ENCODE measurements at regions not wholly inside any gene's neighbourhood (a gene's known extent, or its start where the extent isn't known, plus 50 kb on each side); places are given as distances from the start of the nearest gene placed in this dataset.

DNA sequence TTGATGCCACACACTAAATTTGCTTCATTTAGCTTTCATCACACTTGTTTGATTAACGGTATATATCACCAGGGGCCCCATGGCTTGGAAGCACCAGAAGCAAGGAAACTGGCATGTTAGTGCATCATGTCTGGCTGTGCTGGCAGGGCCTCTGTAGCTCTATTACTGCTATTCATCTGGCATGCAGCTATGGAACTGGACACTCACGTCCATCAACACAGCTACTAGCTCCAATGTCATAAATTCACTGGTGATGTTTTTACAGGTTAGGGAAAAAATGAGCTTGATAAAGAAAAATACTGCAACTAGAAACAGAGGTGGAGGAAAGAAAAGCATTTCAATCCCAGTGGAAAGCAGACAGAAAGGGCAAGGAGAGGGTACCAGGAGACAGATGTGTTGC is 343.2 kb downstream of the DEPDC1B start:
- ChIA-PET CTCF (no interaction called here), POLR2A (no interaction called here)
- H4K20me1 ChIP-seq (replicated peaks; ENCODE audit: control insufficient read depth, extremely low read depth, insufficient read depth, low read length), result no peaks in the 10 kb centered on the region
- no TSS peak for BruUV-seq (replicated peaks)
- FAIRE-seq (no peak), DNase-seq (ENCODE audit: low read depth, low spot score) (no peak)
- no peak overlapping the region for H3K9ac ChIP-seq (replicated peaks; ENCODE audit: extremely low read depth, insufficient read depth, low read length)
- no peaks in the 10 kb centered on the region for H3K9me3 ChIP-seq (replicated peaks; ENCODE audit: control insufficient read depth, insufficient read depth, low read length)
- H2AFZ ChIP-seq (ENCODE audit: low read depth, low read length), result no peak overlapping the region
- no peak for TF ChIP-seq GATA2 (IDR thresholded peaks at IDR 0.05; ENCODE audit: insufficient read depth, insufficient read length, low read depth, low read length)
- TF ChIP-seq POLR2A (IDR thresholded peaks at IDR 0.05; ENCODE audit: low read depth, low read length), result no peak
- H3K79me2 ChIP-seq (ENCODE audit: control insufficient read depth, insufficient read depth, low read length), result no peaks in the 10 kb centered on the region
- intact Hi-C loops (cut with micrococcal nuclease) (no loop called here), dilution Hi-C loops (cut with MboI; ENCODE audit: extremely low pct_ligation_motif_present, low sequenced_read_pairs) (no loop called here)
- H3K27ac ChIP-seq (ENCODE audit: insufficient read depth, low read depth, low read length), result no peak overlapping the region
- H3K9me1 ChIP-seq (replicated peaks; ENCODE audit: control insufficient read depth, extremely low read depth, insufficient read depth, low read length), result no peaks in the 10 kb centered on the region
- H3K4me1 ChIP-seq (ENCODE audit: control insufficient read depth, extremely low read depth, insufficient read depth, low read length), result no peaks in the 10 kb centered on the region
- H3K36me3 ChIP-seq (ENCODE audit: control insufficient read depth in 2 of 2, extremely low read depth in 1 of 2, insufficient read depth in 2 of 2, low read length in 2 of 2), result no peaks in the 10 kb centered on the region
- no peak overlapping the region for H3K4me3 ChIP-seq (replicated peaks in 1 of 3; ENCODE audit: insufficient read depth in 1 of 3, low read depth in 1 of 3, low read length in 3 of 3)
- no peak overlapping the region for H3K4me2 ChIP-seq (ENCODE audit: insufficient read depth, low read length)
- H3K27me3 ChIP-seq (ENCODE audit: control insufficient read depth in 2 of 2, insufficient read depth in 2 of 2, low read length in 2 of 2), result no peaks in the 10 kb centered on the region

DNA sequence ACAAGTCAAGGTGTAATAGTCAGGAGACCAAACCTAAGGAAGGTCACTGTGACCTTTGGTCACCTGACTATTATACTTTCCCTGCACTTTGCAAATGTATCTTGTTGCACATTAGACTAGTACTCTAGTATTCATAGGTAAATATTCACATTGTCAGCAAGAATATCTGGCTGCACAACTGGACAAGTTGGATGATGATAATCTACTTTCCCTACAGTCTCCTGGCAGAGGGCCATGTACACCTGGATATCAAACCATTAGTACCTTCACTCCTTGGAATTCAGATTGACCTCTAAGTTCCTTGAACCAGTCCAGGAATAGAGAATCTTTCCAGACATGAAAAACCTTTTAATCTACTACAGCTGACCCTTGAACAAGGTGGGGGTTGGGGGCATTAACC is 344.8 kb downstream of the DEPDC1B start:
- H3K36me3 ChIP-seq (ENCODE audit: control insufficient read depth in 2 of 2, extremely low read depth in 1 of 2, insufficient read depth in 2 of 2, low read length in 2 of 2), result no peaks in the 10 kb centered on the region
- H3K4me2 ChIP-seq (ENCODE audit: insufficient read depth, low read length), result no peak overlapping the region
- DNase-seq (ENCODE audit: low read depth, low spot score), result no peak
- ChIA-PET POLR2A (no interaction called here), CTCF (no interaction called here)
- no peak for FAIRE-seq
- H3K4me3 ChIP-seq (replicated peaks in 1 of 3; ENCODE audit: insufficient read depth in 1 of 3, low read depth in 1 of 3, low read length in 3 of 3), result no peak overlapping the region
- H3K27me3 ChIP-seq (ENCODE audit: control insufficient read depth in 2 of 2, insufficient read depth in 2 of 2, low read length in 2 of 2), result no peaks in the 10 kb centered on the region
- intact Hi-C loops (cut with micrococcal nuclease), result no loop called here
- H3K9ac ChIP-seq (replicated peaks; ENCODE audit: extremely low read depth, insufficient read depth, low read length), result no peak overlapping the region
- TF ChIP-seq GATA2 (IDR thresholded peaks at IDR 0.05; ENCODE audit: insufficient read depth, insufficient read length, low read depth, low read length) (no peak), EZH2 (IDR thresholded peaks at IDR 0.05; ENCODE audit: borderline replicate concordance, low read depth, low read length, severe bottlenecking) (no peak), POLR2AphosphoS5 (IDR thresholded peaks at IDR 0.05; ENCODE audit: insufficient read depth, low read depth, low read length) (no peak), FOS (IDR thresholded peaks at IDR 0.05; ENCODE audit: borderline replicate concordance, insufficient read depth, low read length) (no peak), MYC (IDR thresholded peaks at IDR 0.05; ENCODE audit: low read depth, low read length) (no peak), POLR2A (IDR thresholded peaks at IDR 0.05; ENCODE audit: low read depth, low read length) (no peak), JUN (IDR thresholded peaks at IDR 0.05; ENCODE audit: borderline replicate concordance, insufficient read depth, insufficient read length, low read depth) (no peak)
- TF ChIP-seq, protein P1, sequence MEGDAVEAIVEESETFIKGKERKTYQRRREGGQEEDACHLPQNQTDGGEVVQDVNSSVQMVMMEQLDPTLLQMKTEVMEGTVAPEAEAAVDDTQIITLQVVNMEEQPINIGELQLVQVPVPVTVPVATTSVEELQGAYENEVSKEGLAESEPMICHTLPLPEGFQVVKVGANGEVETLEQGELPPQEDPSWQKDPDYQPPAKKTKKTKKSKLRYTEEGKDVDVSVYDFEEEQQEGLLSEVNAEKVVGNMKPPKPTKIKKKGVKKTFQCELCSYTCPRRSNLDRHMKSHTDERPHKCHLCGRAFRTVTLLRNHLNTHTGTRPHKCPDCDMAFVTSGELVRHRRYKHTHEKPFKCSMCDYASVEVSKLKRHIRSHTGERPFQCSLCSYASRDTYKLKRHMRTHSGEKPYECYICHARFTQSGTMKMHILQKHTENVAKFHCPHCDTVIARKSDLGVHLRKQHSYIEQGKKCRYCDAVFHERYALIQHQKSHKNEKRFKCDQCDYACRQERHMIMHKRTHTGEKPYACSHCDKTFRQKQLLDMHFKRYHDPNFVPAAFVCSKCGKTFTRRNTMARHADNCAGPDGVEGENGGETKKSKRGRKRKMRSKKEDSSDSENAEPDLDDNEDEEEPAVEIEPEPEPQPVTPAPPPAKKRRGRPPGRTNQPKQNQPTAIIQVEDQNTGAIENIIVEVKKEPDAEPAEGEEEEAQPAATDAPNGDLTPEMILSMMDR (IDR thresholded peaks at IDR 0.05; ENCODE audit: extremely low read depth in 1 of 2, insufficient read depth in 1 of 2, low read depth in 1 of 2, low read length in 2 of 2), result no peak
- TF ChIP-seq, protein P2, sequence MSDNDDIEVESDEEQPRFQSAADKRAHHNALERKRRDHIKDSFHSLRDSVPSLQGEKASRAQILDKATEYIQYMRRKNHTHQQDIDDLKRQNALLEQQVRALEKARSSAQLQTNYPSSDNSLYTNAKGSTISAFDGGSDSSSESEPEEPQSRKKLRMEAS (IDR thresholded peaks at IDR 0.05; ENCODE audit: insufficient read depth, insufficient read length), result no peak
- dilution Hi-C loops (cut with MboI; ENCODE audit: extremely low pct_ligation_motif_present, low sequenced_read_pairs), result no loop called here
- H3K4me1 ChIP-seq (ENCODE audit: control insufficient read depth, extremely low read depth, insufficient read depth, low read length), result no peaks in the 10 kb centered on the region
- H3K9me3 ChIP-seq (replicated peaks; ENCODE audit: control insufficient read depth, insufficient read depth, low read length), result no peaks in the 10 kb centered on the region
- no peaks in the 10 kb centered on the region for H3K79me2 ChIP-seq (ENCODE audit: control insufficient read depth, insufficient read depth, low read length)
- H4K20me1 ChIP-seq (replicated peaks; ENCODE audit: control insufficient read depth, extremely low read depth, insufficient read depth, low read length), result no peaks in the 10 kb centered on the region
- H3K27ac ChIP-seq (ENCODE audit: insufficient read depth, low read depth, low read length), result no peak overlapping the region
- no TSS peak for BruUV-seq (replicated peaks)
- no peak overlapping the region for H2AFZ ChIP-seq (ENCODE audit: low read depth, low read length)
- H3K9me1 ChIP-seq (replicated peaks; ENCODE audit: control insufficient read depth, extremely low read depth, insufficient read depth, low read length), result no peaks in the 10 kb centered on the region

All from endothelial cell of umbilical vein (primary cell).